GM18526 (cell line): ENCODE measurements at regions not wholly inside any gene's neighbourhood (a gene's known extent, or its start where the extent isn't known, plus 50 kb on each side); places are given as distances from the start of the nearest gene placed in this dataset.

Source experiments
- POLR2A ChIP-seq: IDR thresholded peaks from 3 replicates; pipeline ENCODE4 v1.6.1; 2011; ENCODE audit not compliant: insufficient read length; ENCODE audit errors: extremely low read depth

- no peak for TF ChIP-seq POLR2A
These were observed 865.3 kb downstream of the TBC1D22A start for GRCh38 chr22:47627556-47628253.

DNA sequence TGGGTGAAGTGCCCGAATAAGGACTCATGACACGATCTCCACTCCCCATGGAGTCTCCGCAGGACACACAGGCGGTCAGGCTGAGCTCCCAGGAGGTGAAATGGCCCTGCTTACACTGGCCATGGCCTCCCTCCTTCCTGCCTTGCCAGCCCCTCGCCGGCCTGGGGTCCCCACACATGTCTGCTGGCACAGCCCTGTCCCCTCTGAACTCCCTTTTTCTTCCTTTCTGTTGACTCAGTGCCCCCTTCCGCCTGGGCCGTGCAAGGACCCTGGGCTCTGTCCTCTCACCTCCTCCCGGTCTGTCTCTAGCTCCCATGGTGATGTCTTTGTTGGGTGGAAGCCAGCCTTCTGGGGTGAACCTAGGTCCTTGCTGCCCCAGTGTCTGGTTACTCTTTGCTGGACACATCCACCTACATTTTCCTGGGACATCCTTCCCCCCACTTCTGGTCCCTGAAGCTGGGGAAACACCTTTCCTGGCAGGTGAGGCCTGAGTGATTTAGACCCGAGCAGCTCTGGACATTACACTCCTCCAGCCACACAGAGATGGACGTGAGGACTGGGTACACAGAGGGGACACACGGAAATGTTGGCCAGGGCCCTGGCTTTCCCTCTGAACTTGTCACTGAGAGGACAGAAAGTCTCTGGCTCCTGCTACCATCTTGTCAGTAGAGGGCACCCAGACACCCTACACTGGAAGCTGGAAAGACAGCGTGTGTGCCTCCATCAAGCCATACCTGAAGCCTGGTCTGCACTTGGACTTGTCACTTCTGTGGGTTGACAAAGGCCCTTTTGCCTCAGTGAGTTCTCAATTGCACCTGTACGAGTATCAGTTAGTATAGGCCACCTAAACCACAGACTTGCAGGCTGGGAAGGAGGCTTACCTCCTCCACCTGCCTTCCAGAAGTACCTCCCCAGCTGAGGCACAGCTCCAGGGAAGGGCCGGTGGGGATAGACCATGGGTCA is 864.3 kb downstream of the TBC1D22A start:
- TF ChIP-seq POLR2A, result no peak

GRCh38 chr22:47625531-47626427 is 863.3 kb downstream of the TBC1D22A start:
- TF ChIP-seq POLR2A, result no peak

DNA sequence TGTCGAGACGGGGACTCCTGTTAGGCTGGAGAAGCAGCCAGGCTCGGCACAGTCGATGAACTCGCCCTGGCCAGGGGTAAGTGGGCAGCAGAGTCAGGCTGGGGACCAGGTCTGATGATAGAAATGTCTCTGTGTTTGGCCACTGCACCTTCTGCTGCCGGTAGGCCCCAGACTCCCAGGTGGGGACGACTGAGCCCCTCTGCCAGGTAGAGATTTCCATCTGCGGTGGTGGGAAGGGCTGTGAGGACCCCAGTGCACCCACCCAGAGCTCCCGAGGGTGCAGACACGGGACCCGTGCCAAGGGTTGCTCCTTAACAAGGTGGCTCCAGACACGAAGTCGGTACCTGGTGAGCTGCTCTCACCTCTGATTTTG is 862.5 kb downstream of the TBC1D22A start:
- no peak for TF ChIP-seq POLR2A

GRCh38 chr22:47624252-47625012 is 862.0 kb downstream of the TBC1D22A start:
- no peak for TF ChIP-seq POLR2A

GRCh38 chr22:47623763-47624148 is 861.3 kb downstream of the TBC1D22A start:
- TF ChIP-seq POLR2A, result no peak

DNA sequence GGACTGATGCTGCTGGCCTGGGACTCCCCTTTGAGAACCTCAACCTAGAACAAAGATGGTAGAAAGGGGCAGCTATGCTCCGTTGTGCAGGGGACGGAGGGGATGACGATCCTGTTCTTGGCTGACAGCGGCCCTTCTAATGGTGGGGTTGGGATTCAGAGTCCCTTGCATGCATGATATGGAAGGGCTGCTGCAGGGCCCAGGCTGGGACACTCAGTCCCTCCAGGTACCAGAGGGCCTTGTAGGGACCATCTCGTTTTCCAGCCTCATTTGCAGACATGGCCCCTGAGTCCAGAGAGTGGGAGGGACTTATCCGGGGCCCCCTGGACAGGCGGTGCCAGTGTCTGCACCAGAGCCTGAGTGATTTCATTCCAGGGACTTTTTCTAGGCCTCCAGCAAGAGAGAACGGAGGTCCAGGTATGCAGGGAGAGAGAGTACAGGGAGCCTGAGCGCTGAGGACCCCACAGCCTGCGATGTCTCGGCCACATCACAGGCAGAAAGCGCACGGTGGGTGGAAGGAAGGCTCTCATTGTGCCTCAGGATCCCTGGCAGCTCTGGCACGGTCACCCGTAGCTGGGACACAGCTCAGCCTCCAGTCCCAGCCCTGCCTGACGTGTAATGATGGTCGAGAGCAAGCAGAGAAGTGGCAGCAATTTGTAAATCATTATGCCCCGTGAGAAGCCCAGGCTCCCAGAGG is 860.8 kb downstream of the TBC1D22A start:
- no peak for TF ChIP-seq POLR2A

- no peak for TF ChIP-seq POLR2A
These were observed 860.1 kb downstream of the TBC1D22A start for GRCh38 chr22:47622541-47622940.

DNA sequence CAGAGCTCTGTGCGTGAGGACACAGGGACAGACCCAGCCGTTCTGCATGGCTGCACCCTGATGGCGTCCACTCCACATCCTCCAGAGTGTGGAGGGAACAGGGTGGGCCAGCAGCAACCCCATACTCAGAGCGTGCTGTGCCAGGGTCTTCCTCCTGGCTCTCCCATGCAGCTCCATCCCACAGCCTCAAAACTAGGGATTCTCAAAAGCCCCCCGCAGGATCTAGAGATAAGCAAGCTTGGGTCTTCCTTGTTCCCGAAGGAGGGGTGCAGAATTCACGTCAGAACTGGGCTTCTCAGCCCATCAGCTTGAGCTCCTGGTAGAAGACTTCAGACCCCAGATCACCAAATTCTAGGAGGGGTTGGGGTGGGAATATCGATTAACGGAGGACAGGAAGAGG is 858.8 kb downstream of the TBC1D22A start:
- no peak for TF ChIP-seq POLR2A

- TF ChIP-seq POLR2A, result no peak
These were observed 857.9 kb downstream of the TBC1D22A start for GRCh38 chr22:47620391-47620790.

DNA sequence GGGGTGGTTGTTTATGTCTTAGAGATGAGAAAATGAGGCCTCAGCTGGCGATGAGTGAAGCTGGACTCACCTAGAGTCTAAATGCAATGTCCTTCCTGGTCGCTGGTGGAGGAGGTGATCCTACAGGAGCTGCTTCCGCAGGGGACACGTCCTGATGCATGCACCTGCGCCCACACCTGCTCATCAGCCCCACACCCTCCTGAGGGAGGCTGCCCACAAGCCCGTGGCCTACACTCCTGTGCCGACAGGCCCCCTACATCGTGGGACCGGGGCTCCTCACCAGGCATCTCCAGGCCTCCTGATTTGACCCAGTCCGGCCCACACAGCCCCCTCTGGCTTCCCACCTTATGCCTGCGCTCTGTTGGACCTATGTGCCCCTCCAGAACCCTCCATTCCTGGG is 857.2 kb downstream of the TBC1D22A start:
- TF ChIP-seq POLR2A, result no peak

DNA sequence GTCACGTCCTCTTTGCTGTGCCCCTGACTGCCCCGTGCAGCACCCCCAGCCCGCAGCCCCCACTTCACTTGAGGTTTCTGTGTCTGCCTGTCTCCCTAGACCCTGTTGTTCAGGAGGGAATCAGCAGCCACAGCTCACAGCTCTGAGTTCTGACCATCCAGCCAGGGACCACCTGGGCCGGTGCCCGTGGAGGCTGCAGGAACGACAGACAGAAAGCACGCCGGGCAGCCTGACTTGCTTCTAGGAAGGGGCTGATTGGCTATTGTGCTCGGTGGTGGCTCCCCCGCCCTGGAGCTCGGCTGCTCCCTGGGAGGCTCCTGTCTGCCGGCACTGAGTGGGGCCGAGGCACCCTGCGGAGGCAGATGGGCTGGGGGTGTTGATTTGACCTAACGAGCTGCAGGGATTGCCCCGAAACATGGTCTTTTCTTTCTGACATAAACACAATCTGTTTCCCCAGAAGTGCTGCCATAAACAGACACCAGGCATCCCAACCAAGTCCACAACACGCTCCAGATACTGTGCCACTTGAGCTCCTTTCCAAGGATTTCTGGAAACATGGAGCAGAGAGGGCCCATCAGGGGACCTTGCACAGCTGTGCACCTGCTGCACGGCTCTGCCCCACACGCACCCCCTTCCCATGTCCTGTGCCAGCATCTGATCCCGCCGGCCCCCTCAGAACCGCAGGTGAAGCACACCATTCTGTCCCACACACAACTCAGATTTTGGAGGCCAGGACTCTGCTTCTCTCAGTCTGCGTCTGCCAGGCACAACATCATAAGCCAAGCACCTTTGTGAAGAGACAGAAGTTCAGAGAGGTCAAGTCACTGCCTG is 855.9 kb downstream of the TBC1D22A start:
- TF ChIP-seq POLR2A, result no peak

GRCh38 chr22:47617186-47617585 is 854.7 kb downstream of the TBC1D22A start:
- no peak for TF ChIP-seq POLR2A
